Liver (tissue), 8 donors: ENCODE measurements at regions not wholly inside any gene's neighbourhood (a gene's known extent, or its start where the extent isn't known, plus 50 kb on each side); places are given as distances from the start of the nearest gene placed in this dataset.
A peak's percentile ranks its signal among the peaks of the same experiment; 100 is the strongest.

ENCODE experiments used
- DNase-seq: peaks from one replicate; pipeline ENCODE4 v3.0.0-alpha.2; 2017; ENCODE audit warnings: low spot score
- H3K27ac ChIP-seq, 2 donors: one replicate each; pipeline ENCODE4 v1.7.0; 2013; ENCODE audit warnings: inconsistent platforms in 2 of 2, low read length in 2 of 2, control low read depth in 1 of 2, low read depth in 1 of 2, mild to moderate bottlenecking in 1 of 2
- H3K27me3 ChIP-seq, 4 donors: one replicate each; pipeline versions ENCODE4 v1.6.1 to v1.7.0; 2013; ENCODE audit warnings: low read length in 3 of 4, inconsistent platforms in 1 of 4, mild to moderate bottlenecking in 1 of 4, moderate library complexity in 1 of 4; ENCODE audit not compliant: control insufficient read depth in 4 of 4, insufficient read depth in 4 of 4
- H3K36me3 ChIP-seq, 4 donors: one replicate each; pipeline versions ENCODE4 v1.6.1 to v1.7.0; 2013; ENCODE audit warnings: low read length in 3 of 4, mild to moderate bottlenecking in 3 of 4, low read depth in 1 of 4, moderate library complexity in 1 of 4; ENCODE audit not compliant: control insufficient read depth in 4 of 4, insufficient read depth in 3 of 4
- H3K4me1 ChIP-seq, 4 donors: one replicate each; pipeline versions ENCODE4 v1.6.1 to v1.7.0; 2013; ENCODE audit warnings: low read length in 3 of 4, mild to moderate bottlenecking in 3 of 4, moderate library complexity in 1 of 4; ENCODE audit not compliant: control insufficient read depth in 4 of 4, insufficient read depth in 4 of 4
- H3K4me3 ChIP-seq, 3 donors: one replicate each; pipeline versions ENCODE4 v1.6.1 to v1.7.0; 2013; ENCODE audit warnings: low read length in 3 of 3, control low read depth in 1 of 3, low read depth in 1 of 3, mild to moderate bottlenecking in 1 of 3
- H3K9ac ChIP-seq, 2 donors: one replicate each; pipeline ENCODE4 v1.7.0; 2013; ENCODE audit warnings: low read length in 2 of 2, mild to moderate bottlenecking in 2 of 2, moderate library complexity in 2 of 2, control low read depth in 1 of 2, low read depth in 1 of 2
- H3K9me3 ChIP-seq, 4 donors: one replicate each; pipeline versions ENCODE4 v1.6.1 to v1.7.0; 2013; ENCODE audit warnings: low read length in 3 of 4; ENCODE audit not compliant: control insufficient read depth in 4 of 4
- CTCF ChIP-seq: fragments of 150-350 bp; IDR thresholded peaks from 2 replicates; pipeline ENCODE4 v1.5.1; 2017; ENCODE audit warnings: improper control_type of control experiment, low read depth, low read length; ENCODE audit not compliant: missing input control
- EGR1 ChIP-seq, 2 donors: IDR thresholded peaks; 2 replicates each; pipeline ENCODE4 v1.6.1; 2016 to 2018; ENCODE audit warnings: antibody characterized with exemption in 2 of 2, low read depth in 2 of 2
- FOXA2 ChIP-seq: IDR thresholded peaks from 2 replicates; pipeline ENCODE4 v1.6.1; 2016; ENCODE audit warnings: antibody characterized with exemption
- GABPA ChIP-seq, 2 donors: IDR thresholded peaks in 1 of 2; conservative IDR thresholded peaks in 1 of 2; 2 replicates each; pipeline ENCODE4 v1.6.1; 2016; ENCODE audit warnings: antibody characterized with exemption in 2 of 2, mild to moderate bottlenecking in 1 of 2, moderate library complexity in 1 of 2
- HNF4A ChIP-seq, 2 donors: conservative IDR thresholded peaks; 2 replicates each; pipeline ENCODE4 v1.6.1; 2016; ENCODE audit warnings: antibody characterized with exemption in 2 of 2, mild to moderate bottlenecking in 2 of 2
- HNF4G ChIP-seq: IDR thresholded peaks from 2 replicates; pipeline ENCODE4 v1.6.1; 2016; ENCODE audit warnings: antibody characterized with exemption
- JUND ChIP-seq, 2 donors: IDR thresholded peaks; 2 replicates each; pipeline ENCODE4 v1.6.1; 2016; ENCODE audit warnings: antibody characterized with exemption in 2 of 2
- NR2F2 ChIP-seq: IDR thresholded peaks from 2 replicates; pipeline ENCODE4 v1.6.1; 2016; ENCODE audit warnings: antibody characterized with exemption
- RAD21 ChIP-seq, 2 donors: IDR thresholded peaks; 2 replicates each; pipeline ENCODE4 v1.6.1; 2016; ENCODE audit warnings: antibody characterized with exemption in 2 of 2, mild to moderate bottlenecking in 2 of 2
- SP1 ChIP-seq: IDR thresholded peaks from 2 replicates; pipeline ENCODE4 v1.6.1; 2018; ENCODE audit warnings: antibody characterized with exemption, mild to moderate bottlenecking
- TAF1 ChIP-seq: conservative IDR thresholded peaks from 2 replicates; pipeline ENCODE4 v1.6.1; 2016; ENCODE audit warnings: antibody characterized with exemption, mild to moderate bottlenecking
- YY1 ChIP-seq: IDR thresholded peaks from 2 replicates; pipeline ENCODE4 v1.6.1; 2016; ENCODE audit warnings: antibody characterized with exemption, mild to moderate bottlenecking
- WGBS: extraction: QIAGEN DNeasy Blood & Tissue Kit; methylation state at CpG from one replicate; pipeline ENCODE4 v1.1.7; 2013; 5-methylcytosine and 5-hydroxymethylcytosine counted together
- TF ChIP-seq, protein P1 (sequence below): IDR thresholded peaks from 2 replicates; pipeline ENCODE4 v1.6.1; 2016; ENCODE audit warnings: antibody characterized with exemption
- donor health status: healthy.
- donor health status: healthy.
- donor health status: healthy.
- donor health status: healthy.
- donor health status: healthy.

DNA sequence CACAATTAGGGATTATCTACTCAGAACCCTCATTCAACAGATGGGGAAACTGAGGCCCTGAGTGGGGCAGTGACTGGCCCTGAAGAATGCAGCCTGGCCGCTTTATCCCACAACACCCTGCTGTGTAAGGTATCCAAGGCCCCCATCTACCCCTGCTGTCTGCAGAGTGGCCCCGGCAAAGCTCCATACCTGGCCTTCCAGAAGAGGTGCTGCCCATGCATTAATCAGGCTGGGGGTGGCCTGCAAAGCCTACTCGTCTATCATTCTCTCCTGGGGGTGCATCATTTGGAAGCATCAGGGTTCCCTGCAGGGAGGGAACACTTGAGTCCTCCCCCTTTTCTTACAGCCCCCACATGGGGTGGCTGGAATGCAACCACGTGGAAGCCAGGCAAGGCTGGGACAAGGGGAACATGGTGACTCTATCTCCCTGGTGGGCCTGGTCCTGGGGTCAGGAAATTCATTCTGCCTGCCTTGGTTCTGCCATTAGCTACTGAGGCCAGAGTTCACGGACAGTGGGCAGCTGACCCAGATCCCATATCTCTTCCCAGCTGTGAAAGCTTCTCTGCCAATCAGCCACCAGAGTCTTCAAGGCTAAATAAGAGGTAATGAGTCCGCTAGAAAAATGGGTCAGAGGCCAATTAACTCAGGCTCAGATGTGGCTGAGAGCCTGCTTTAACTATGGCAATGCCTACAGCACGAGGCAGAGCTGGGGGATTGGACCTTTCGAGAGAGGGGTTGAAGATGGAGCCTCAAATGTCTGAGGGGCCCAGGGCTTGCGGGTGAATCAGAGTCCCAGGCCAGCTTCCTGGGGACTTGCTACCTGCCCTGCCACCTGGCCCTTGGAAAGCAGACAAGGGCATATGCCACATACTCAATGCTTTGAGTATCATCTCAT, 72.3 kb upstream of the TOX2 start:
- no peak overlapping the region for H3K4me3 ChIP-seq
- WGBS: 80% methylated on average over 9 of the region's 9 CpGs
- TF ChIP-seq HNF4G: no peak
- TF ChIP-seq HNF4A (conservative IDR thresholded peaks at IDR 0.05): no peak
- TF ChIP-seq CTCF: no peak
- no peak for TF ChIP-seq TAF1
- no peak for TF ChIP-seq EGR1 (IDR thresholded peaks at IDR 0.05; ENCODE audit: low read depth in 2 of 2)
- TF ChIP-seq FOXA2: no peak
- no peak for TF ChIP-seq JUND (IDR thresholded peaks at IDR 0.05)
- TF ChIP-seq NR2F2: no peak
- TF ChIP-seq, protein P1, sequence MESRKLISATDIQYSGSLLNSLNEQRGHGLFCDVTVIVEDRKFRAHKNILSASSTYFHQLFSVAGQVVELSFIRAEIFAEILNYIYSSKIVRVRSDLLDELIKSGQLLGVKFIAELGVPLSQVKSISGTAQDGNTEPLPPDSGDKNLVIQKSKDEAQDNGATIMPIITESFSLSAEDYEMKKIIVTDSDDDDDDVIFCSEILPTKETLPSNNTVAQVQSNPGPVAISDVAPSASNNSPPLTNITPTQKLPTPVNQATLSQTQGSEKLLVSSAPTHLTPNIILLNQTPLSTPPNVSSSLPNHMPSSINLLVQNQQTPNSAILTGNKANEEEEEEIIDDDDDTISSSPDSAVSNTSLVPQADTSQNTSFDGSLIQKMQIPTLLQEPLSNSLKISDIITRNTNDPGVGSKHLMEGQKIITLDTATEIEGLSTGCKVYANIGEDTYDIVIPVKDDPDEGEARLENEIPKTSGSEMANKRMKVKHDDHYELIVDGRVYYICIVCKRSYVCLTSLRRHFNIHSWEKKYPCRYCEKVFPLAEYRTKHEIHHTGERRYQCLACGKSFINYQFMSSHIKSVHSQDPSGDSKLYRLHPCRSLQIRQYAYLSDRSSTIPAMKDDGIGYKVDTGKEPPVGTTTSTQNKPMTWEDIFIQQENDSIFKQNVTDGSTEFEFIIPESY: no peak
- TF ChIP-seq RAD21 (IDR thresholded peaks at IDR 0.05): no peak
- TF ChIP-seq SP1: no peak
- no peak for DNase-seq
- no peaks in the 10 kb centered on the region for H3K4me1 ChIP-seq
- no peaks in the 10 kb centered on the region for H3K36me3 ChIP-seq
- H3K27ac ChIP-seq: no peak overlapping the region
- H3K9ac ChIP-seq: no peak overlapping the region
- H3K27me3 ChIP-seq: no peaks in the 10 kb centered on the region
- no peaks in the 10 kb centered on the region for H3K9me3 ChIP-seq

DNA sequence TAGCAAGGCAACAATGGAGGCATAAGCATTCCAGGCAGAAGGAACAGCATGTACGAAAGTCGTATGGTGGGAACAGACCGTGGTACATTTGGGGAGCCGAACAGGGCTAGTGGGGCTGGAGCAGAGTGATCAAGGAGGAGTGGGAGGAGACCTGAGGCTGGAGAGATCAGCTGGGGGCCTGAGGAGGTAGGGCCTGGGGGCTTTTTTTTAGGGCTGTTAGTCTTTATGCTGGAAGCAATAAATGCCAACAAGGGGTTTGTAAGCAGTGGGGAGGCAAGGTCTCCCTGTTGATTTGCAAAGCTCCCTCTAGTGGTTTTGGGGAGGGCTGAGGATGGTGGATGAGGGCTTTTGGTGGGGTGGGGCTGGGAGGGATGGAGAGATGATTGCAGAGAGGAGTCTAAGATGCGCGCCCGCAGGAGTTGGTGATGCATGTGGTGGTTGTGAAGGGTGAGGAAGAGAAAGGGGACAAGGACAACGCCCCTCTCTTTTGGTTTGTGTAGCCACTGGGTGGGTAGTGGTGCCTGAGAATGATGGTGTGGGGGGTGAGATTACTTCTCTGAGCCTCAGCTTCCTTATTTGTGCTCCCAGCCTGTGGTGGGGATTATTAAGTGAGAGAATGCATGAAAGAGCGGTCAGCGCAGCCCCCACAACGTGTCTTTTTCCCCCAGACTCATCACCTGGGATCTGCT, 74.1 kb upstream of the TOX2 start:
- H3K36me3 ChIP-seq: no peaks in the 10 kb centered on the region
- H3K4me1 ChIP-seq: no peaks in the 10 kb centered on the region
- no peaks in the 10 kb centered on the region for H3K9me3 ChIP-seq
- no peak overlapping the region for H3K4me3 ChIP-seq
- no peak for DNase-seq
- H3K9ac ChIP-seq: no peak overlapping the region
- no peak overlapping the region for H3K27ac ChIP-seq
- WGBS: 65% methylated on average over 11 of the region's 11 CpGs
- no peak for TF ChIP-seq GABPA (IDR thresholded peaks at IDR 0.05 in 1 of 2, conservative IDR thresholded peaks at IDR 0.05 in 1 of 2)
- TF ChIP-seq NR2F2: no peak
- TF ChIP-seq RAD21 (IDR thresholded peaks at IDR 0.05): peak; percentile 20 to 66
- peak; percentile 15 for TF ChIP-seq CTCF
- TF ChIP-seq SP1: no peak
- no peak for TF ChIP-seq YY1
- TF ChIP-seq FOXA2: no peak
- H3K27me3 ChIP-seq: no peaks in the 10 kb centered on the region
